Endothelial cell of umbilical vein (primary cell): ENCODE measurements at regions not wholly inside any gene's neighbourhood (a gene's known extent, or its start where the extent isn't known, plus 50 kb on each side); places are given as distances from the start of the nearest gene placed in this dataset.

Experiments
- BruUV-seq: library from RNA; stranded (reverse); fragments of 400-500 nt; replicated peaks from 2 replicates; lab custom pipeline; 2021; lab: Mats Ljungman, UMichigan
- CTCF ChIA-PET: fragments of 300-600, 350-600 bp; sonication (Branson Sonifier 250); formaldehyde crosslinking; loops from one replicate; lab custom pipeline; 2021; ENCODE audit warnings: antibody characterized with exemption, inconsistent platforms; lab: Charles Lee
- POLR2A ChIA-PET: fragments of 300-600, 350-600 bp; sonication (Branson Sonifier 250); formaldehyde crosslinking; loops from one replicate; lab custom pipeline; 2021; ENCODE audit warnings: antibody characterized with exemption, inconsistent platforms; lab: Charles Lee
- DNase-seq: peaks from one replicate; pipeline ENCODE4 v3.0.0-alpha.2; 2011; ENCODE audit warnings: low read depth, low spot score
- FAIRE-seq: peaks from 2 replicates; lab custom pipeline; 2011; peaks lifted over from hg19 to GRCh38; lab: Jason Lieb, UNC
- H2AFZ ChIP-seq: 2 replicates; pipeline ENCODE4 v1.6.0; 2012; ENCODE audit warnings: low read depth, low read length, control low read depth, inconsistent platforms
- H3K27ac ChIP-seq: 2 replicates; pipeline ENCODE4 v1.5.1; 2011; ENCODE audit warnings: low read depth, mild to moderate bottlenecking, control low read depth, low read length, moderate library complexity; ENCODE audit not compliant: insufficient read depth
- H3K27me3 ChIP-seq, 2 experiments: 2 replicates each; pipeline versions ENCODE4 v1.6.0 to v1.6.1; 2011; ENCODE audit warnings: low read length in 2 of 2, mixed read lengths in 1 of 2; ENCODE audit not compliant: control insufficient read depth in 2 of 2, insufficient read depth in 2 of 2
- H3K36me3 ChIP-seq, 2 experiments: 2 replicates in 1 of 2; 3 replicates in 1 of 2; pipeline ENCODE4 v1.5.1; 2011; ENCODE audit warnings: low read length in 2 of 2, mild to moderate bottlenecking in 1 of 2, moderate library complexity in 1 of 2; ENCODE audit not compliant: control insufficient read depth in 2 of 2, insufficient read depth in 2 of 2; ENCODE audit errors: extremely low read depth in 1 of 2
- H3K4me1 ChIP-seq: 3 replicates; pipeline ENCODE4 v1.5.1; 2011; ENCODE audit warnings: mild to moderate bottlenecking, low read length; ENCODE audit not compliant: control insufficient read depth, insufficient read depth; ENCODE audit errors: extremely low read depth
- H3K4me2 ChIP-seq: 2 replicates; pipeline ENCODE4 v1.6.1; 2011; ENCODE audit warnings: low read length, control low read depth, mixed read lengths; ENCODE audit not compliant: insufficient read depth
- H3K4me3 ChIP-seq, 3 experiments: fragments of 200-600 bp in 1 of 3; sonication (generic), shearing (Covaris generic) in 1 of 3; replicated peaks in 1 of 3; 2 replicates each; pipeline ENCODE4 v1.5.1; 2011 to 2016; ENCODE audit warnings: control low read depth in 3 of 3, low read length in 3 of 3, mild to moderate bottlenecking in 2 of 3, inconsistent platforms in 1 of 3, low read depth in 1 of 3, moderate library complexity in 1 of 3; ENCODE audit not compliant: insufficient read depth in 1 of 3
- H3K79me2 ChIP-seq: 2 replicates; pipeline ENCODE4 v1.6.0; 2012; ENCODE audit warnings: low read length, inconsistent platforms; ENCODE audit not compliant: control insufficient read depth, insufficient read depth
- H3K9ac ChIP-seq: replicated peaks from 2 replicates; pipeline ENCODE3; 2011; ENCODE audit warnings: low read length, control low read depth; ENCODE audit not compliant: insufficient read depth; ENCODE audit errors: extremely low read depth
- H3K9me1 ChIP-seq: replicated peaks from 3 replicates; pipeline ENCODE4 v1.6.0; 2011; ENCODE audit warnings: mild to moderate bottlenecking, low read length; ENCODE audit not compliant: control insufficient read depth, insufficient read depth; ENCODE audit errors: extremely low read depth
- H3K9me3 ChIP-seq: replicated peaks from 2 replicates; pipeline ENCODE4 v1.5.1; 2012; ENCODE audit warnings: low read length, inconsistent platforms; ENCODE audit not compliant: control insufficient read depth, insufficient read depth
- H4K20me1 ChIP-seq: replicated peaks from 2 replicates; pipeline ENCODE3; 2011; ENCODE audit warnings: mild to moderate bottlenecking, low read length; ENCODE audit not compliant: control insufficient read depth, insufficient read depth; ENCODE audit errors: extremely low read depth
- EZH2 ChIP-seq: IDR thresholded peaks from 2 replicates; pipeline ENCODE4 v1.6.1; 2012; ENCODE audit warnings: borderline replicate concordance, low read depth, mild to moderate bottlenecking, moderate library complexity, low read length, inconsistent platforms; ENCODE audit not compliant: severe bottlenecking
- FOS ChIP-seq: IDR thresholded peaks from 2 replicates; pipeline ENCODE4 v1.6.1; 2011; ENCODE audit warnings: mild to moderate bottlenecking, low read length, moderate library complexity, borderline replicate concordance; ENCODE audit not compliant: insufficient read depth
- GATA2 ChIP-seq: IDR thresholded peaks from 2 replicates; pipeline ENCODE4 v1.7.0; 2011; ENCODE audit warnings: low read depth, mild to moderate bottlenecking, moderate library complexity, mixed read lengths, low read length; ENCODE audit not compliant: insufficient read length, insufficient read depth
- JUN ChIP-seq: IDR thresholded peaks from 2 replicates; pipeline ENCODE4 v1.6.1; 2011; ENCODE audit warnings: borderline replicate concordance, low read depth; ENCODE audit not compliant: insufficient read length, insufficient read depth
- MAX ChIP-seq: IDR thresholded peaks from 2 replicates; pipeline ENCODE4 v1.6.1; 2011; ENCODE audit not compliant: insufficient read depth, insufficient read length
- MYC ChIP-seq: IDR thresholded peaks from one replicate; pipeline ENCODE4 v1.6.1; 2011; ENCODE audit warnings: mild to moderate bottlenecking, low read depth, low read length
- POLR2A ChIP-seq: IDR thresholded peaks from 2 replicates; pipeline ENCODE4 v1.6.1; 2012; ENCODE audit warnings: low read depth, mild to moderate bottlenecking, control low read depth, low read length
- POLR2AphosphoS5 ChIP-seq: IDR thresholded peaks from 2 replicates; pipeline ENCODE4 v1.6.1; 2012; ENCODE audit warnings: low read depth, mild to moderate bottlenecking, control low read depth, low read length, moderate library complexity; ENCODE audit not compliant: insufficient read depth
- dilution Hi-C: fragments of 300-500 bp; cut with MboI; formaldehyde crosslinking; loops from one replicate; pipeline ENCODE4 v1.15.0; 2019; ENCODE audit warnings: low sequenced_read_pairs; ENCODE audit not compliant: extremely low pct_ligation_motif_present
- intact Hi-C: fragments of 100-400 bp; cut with micrococcal nuclease; formaldehyde crosslinking; loops from one replicate; pipeline ENCODE4 v1.10.0; 2022
- TF ChIP-seq, protein P1 (sequence below), 2 donors: IDR thresholded peaks; 1 replicate in 1 of 2; 2 replicates in 1 of 2; pipeline ENCODE4 v1.5.1; 2011; ENCODE audit warnings: low read length in 2 of 2, mild to moderate bottlenecking in 2 of 2, moderate library complexity in 2 of 2, control low read depth in 1 of 2, inconsistent platforms in 1 of 2, low read depth in 1 of 2; ENCODE audit not compliant: insufficient read depth in 1 of 2; ENCODE audit errors: extremely low read depth in 1 of 2

DNA sequence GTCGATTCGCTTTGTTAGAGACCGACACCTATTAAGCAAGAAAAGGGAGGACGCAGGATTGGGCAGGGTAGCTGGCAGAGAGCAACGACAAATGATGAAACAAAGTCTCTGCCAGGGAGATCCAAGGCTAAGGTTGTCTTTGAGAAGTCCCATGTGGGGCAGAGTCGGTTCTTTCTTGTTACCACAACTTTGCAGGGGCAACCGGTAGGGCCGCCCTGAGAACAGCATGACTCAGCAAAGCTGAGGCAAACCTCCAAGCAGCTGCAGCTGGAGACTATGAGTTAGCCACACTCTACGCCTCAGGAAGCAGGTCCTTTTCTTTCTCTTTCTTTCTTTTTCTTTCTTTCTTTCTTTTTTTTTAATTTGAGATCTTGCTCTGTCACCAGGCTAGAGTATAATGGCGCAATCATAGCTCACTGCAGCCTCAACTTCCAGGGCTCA is 452.3 kb upstream of the ID2 start:
- H3K9ac ChIP-seq: no peak overlapping the region
- no peaks in the 10 kb centered on the region for H3K9me3 ChIP-seq
- H3K27me3 ChIP-seq: no peaks in the 10 kb centered on the region
- H3K79me2 ChIP-seq: no peaks in the 10 kb centered on the region
- intact Hi-C loops: no loop called here
- dilution Hi-C loops: no loop called here
- BruUV-seq: no TSS peak
- POLR2A ChIA-PET: no interaction called here
- DNase-seq (no peak), FAIRE-seq (no peak)
- no peak overlapping the region for H3K27ac ChIP-seq
- H4K20me1 ChIP-seq: no peaks in the 10 kb centered on the region
- no peaks in the 10 kb centered on the region for H3K36me3 ChIP-seq
- no peaks in the 10 kb centered on the region for H3K9me1 ChIP-seq
- no peaks in the 10 kb centered on the region for H3K4me1 ChIP-seq
- CTCF ChIA-PET: no interaction called here
- no peak overlapping the region for H3K4me3 ChIP-seq
- TF ChIP-seq FOS: no peak
- TF ChIP-seq MAX: no peak
- TF ChIP-seq POLR2A: no peak
- no peak for TF ChIP-seq POLR2AphosphoS5
- no peak for TF ChIP-seq JUN
- TF ChIP-seq, protein P1, sequence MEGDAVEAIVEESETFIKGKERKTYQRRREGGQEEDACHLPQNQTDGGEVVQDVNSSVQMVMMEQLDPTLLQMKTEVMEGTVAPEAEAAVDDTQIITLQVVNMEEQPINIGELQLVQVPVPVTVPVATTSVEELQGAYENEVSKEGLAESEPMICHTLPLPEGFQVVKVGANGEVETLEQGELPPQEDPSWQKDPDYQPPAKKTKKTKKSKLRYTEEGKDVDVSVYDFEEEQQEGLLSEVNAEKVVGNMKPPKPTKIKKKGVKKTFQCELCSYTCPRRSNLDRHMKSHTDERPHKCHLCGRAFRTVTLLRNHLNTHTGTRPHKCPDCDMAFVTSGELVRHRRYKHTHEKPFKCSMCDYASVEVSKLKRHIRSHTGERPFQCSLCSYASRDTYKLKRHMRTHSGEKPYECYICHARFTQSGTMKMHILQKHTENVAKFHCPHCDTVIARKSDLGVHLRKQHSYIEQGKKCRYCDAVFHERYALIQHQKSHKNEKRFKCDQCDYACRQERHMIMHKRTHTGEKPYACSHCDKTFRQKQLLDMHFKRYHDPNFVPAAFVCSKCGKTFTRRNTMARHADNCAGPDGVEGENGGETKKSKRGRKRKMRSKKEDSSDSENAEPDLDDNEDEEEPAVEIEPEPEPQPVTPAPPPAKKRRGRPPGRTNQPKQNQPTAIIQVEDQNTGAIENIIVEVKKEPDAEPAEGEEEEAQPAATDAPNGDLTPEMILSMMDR (IDR thresholded peaks at IDR 0.05; ENCODE audit: extremely low read depth in 1 of 2, insufficient read depth in 1 of 2, low read depth in 1 of 2, low read length in 2 of 2): no peak
- no peak for TF ChIP-seq MYC
- TF ChIP-seq GATA2: no peak
- no peak for TF ChIP-seq EZH2
- H3K4me2 ChIP-seq: no peak overlapping the region
- peak overlapping the region; percentile 3 for H2AFZ ChIP-seq
